ENCODE measurements at regions not wholly inside any gene's neighbourhood (a gene's known extent, or its start where the extent isn't known, plus 50 kb on each side); places are given as distances from the start of the nearest gene placed in this dataset.

DNA sequence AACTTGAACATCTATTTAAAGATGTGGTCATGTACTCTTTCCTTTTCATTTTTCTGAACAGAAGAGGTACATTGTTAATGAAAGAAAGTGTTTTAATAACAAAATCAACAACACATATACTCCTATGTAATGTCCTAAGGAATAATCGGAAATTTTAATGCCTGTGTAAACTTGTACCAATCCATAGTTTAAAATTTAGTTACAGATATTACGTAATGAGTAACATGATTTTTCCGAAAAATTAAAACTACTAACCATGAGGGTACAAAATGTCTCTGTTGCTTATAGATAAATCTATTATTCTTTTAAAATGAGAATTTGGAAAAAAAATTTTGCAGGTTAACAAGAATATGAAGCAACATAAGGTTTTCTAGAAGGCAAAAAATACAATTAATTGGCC is 220.1 kb downstream of the BCAT1 start:
- no peak for DNase-seq
- TF ChIP-seq EZH2phosphoT487 (IDR thresholded peaks at IDR 0.05; ENCODE audit: insufficient read depth, low read depth): no peak
- no peak for TF ChIP-seq EZH2 (IDR thresholded peaks at IDR 0.05; ENCODE audit: insufficient read depth, poor library complexity, severe bottlenecking)
- Histone ChIP-seq H3K27me3 (replicated peaks; ENCODE audit: insufficient read depth) (no peaks in the 10 kb centered on the region), H3F3A (ENCODE audit: insufficient read depth) (no peaks in the 10 kb centered on the region), H3K4me2 (ENCODE audit: unreplicated experiment) (no peak overlapping the region), H3K36me3 (ENCODE audit: low read depth) (no peaks in the 10 kb centered on the region), H3K9me3 (ENCODE audit: low read depth) (no peaks in the 10 kb centered on the region), H3K79me2 (ENCODE audit: insufficient read depth) (no peaks in the 10 kb centered on the region), H2AFZ (no peak overlapping the region), H3K27ac (no peak overlapping the region), H3K9ac (no peak overlapping the region), H3K4me3 (no peak overlapping the region), H3K4me1 (ENCODE audit: insufficient read depth) (no peaks in the 10 kb centered on the region), H4K20me1 (ENCODE audit: insufficient read depth) (no peaks in the 10 kb centered on the region), H3K9me2 (ENCODE audit: insufficient read depth) (no peaks in the 10 kb centered on the region)
- 59 to 69% methylated on average over 3 of the region's 3 CpGs for WGBS, 2 experiments (ENCODE audit: low coverage in 1 of 2, low lambda C conversion rate in 2 of 2, missing lambda C conversion rate in 2 of 2)
- in situ Hi-C loops (cut with MboI): no loop called here

DNA sequence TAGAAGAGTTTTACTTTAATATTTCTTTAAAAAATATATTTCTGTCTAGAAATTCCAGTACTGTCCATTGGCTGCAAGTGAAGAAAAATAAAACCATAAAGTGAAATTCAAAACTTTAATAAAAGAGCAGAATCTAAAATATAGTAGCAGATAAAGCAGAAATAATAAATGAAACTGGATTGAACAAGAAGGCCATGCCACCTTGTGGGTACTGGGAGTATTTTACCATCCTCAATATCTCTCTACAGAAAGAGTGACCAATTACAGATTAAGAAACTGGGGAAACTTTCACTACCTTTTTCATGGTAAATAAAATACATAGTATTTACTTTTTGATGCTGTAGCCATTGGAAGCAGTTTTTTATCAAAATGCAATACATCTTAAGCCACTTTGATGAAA is 220.5 kb downstream of the BCAT1 start:
- peak; percentile 41 for DNase-seq
- no peaks in the 10 kb centered on the region for H3K9me3 ChIP-seq (ENCODE audit: low read depth)
- in situ Hi-C loops (cut with MboI): no loop called here
- no peak overlapping the region for H2AFZ ChIP-seq
- no peaks in the 10 kb centered on the region for H3K36me3 ChIP-seq (ENCODE audit: low read depth)
- no peak overlapping the region for H3K27ac ChIP-seq
- H3F3A ChIP-seq (ENCODE audit: insufficient read depth): no peaks in the 10 kb centered on the region
- H3K9me2 ChIP-seq (ENCODE audit: insufficient read depth): no peaks in the 10 kb centered on the region
- no peaks in the 10 kb centered on the region for H3K79me2 ChIP-seq (ENCODE audit: insufficient read depth)
- H4K20me1 ChIP-seq (ENCODE audit: insufficient read depth): no peaks in the 10 kb centered on the region
- H3K27me3 ChIP-seq (replicated peaks; ENCODE audit: insufficient read depth): no peaks in the 10 kb centered on the region
- H3K4me1 ChIP-seq (ENCODE audit: insufficient read depth): no peaks in the 10 kb centered on the region
- no peak overlapping the region for H3K4me2 ChIP-seq (ENCODE audit: unreplicated experiment)
- TF ChIP-seq EZH2phosphoT487 (IDR thresholded peaks at IDR 0.05; ENCODE audit: insufficient read depth, low read depth) (no peak), EZH2 (IDR thresholded peaks at IDR 0.05; ENCODE audit: insufficient read depth, poor library complexity, severe bottlenecking) (no peak)
- no peak overlapping the region for H3K4me3 ChIP-seq
- H3K9ac ChIP-seq: no peak overlapping the region

DNA sequence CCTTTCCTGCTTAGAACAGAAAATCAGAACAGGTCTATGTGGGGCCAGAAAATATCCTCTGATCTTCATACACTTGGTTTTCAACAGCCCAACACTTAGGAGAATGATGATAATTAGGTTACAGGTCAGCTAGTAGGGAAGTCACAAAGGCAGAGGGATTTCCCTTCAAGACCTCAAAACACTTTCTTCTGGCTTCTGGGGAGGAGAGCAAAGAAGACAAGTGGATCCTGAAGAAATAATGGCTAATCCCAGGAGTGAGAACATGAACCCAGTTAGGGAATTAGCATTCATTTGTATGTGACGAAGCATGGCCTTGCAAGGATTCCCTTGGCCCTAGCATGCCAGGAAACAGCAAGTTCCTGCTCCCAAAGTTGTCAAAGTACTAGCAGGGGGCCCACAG is 223.3 kb downstream of the BCAT1 start:
- no peak overlapping the region for H3K4me2 ChIP-seq (ENCODE audit: unreplicated experiment)
- H3K27ac ChIP-seq: no peak overlapping the region
- H3K9me2 ChIP-seq (ENCODE audit: insufficient read depth): no peaks in the 10 kb centered on the region
- no peak overlapping the region for H3K4me3 ChIP-seq
- no peaks in the 10 kb centered on the region for H3K4me1 ChIP-seq (ENCODE audit: insufficient read depth)
- no peaks in the 10 kb centered on the region for H3K36me3 ChIP-seq (ENCODE audit: low read depth)
- H3F3A ChIP-seq (ENCODE audit: insufficient read depth): no peaks in the 10 kb centered on the region
- no peaks in the 10 kb centered on the region for H4K20me1 ChIP-seq (ENCODE audit: insufficient read depth)
- no peak for DNase-seq
- no peak for TF ChIP-seq EZH2 (IDR thresholded peaks at IDR 0.05; ENCODE audit: insufficient read depth, poor library complexity, severe bottlenecking)
- TF ChIP-seq EZH2phosphoT487 (IDR thresholded peaks at IDR 0.05; ENCODE audit: insufficient read depth, low read depth): no peak
- H3K9me3 ChIP-seq (ENCODE audit: low read depth): no peaks in the 10 kb centered on the region
- no peaks in the 10 kb centered on the region for H3K79me2 ChIP-seq (ENCODE audit: insufficient read depth)
- H3K9ac ChIP-seq: no peak overlapping the region
- no peaks in the 10 kb centered on the region for H3K27me3 ChIP-seq (replicated peaks; ENCODE audit: insufficient read depth)
- WGBS, 2 experiments (ENCODE audit: low coverage in 1 of 2, low lambda C conversion rate in 2 of 2, missing lambda C conversion rate in 2 of 2): 67 to 79% methylated on average over 1 of the region's 1 CpG
- H2AFZ ChIP-seq: no peak overlapping the region
- in situ Hi-C loops (cut with MboI): no loop called here

DNA sequence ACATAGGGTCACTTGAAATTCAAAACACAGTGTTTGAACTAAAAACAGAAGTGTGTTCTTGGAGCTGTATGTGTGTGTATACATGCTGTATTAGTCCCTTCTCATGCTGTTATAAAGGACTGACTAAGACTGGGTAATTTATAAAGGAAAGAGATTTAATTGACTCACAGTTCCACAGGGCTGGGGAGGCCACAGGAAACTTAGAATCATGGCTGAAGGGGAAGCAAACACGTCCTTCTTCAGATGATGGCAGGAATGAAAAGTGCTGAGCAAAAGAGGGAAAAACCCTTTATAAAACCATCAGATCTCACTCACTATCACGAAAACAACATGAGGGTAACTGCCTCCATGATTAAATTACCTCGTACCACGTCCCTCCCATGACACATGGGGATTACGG is 224.1 kb downstream of the BCAT1 start:
- in situ Hi-C loops (cut with MboI): no loop called here

DNA sequence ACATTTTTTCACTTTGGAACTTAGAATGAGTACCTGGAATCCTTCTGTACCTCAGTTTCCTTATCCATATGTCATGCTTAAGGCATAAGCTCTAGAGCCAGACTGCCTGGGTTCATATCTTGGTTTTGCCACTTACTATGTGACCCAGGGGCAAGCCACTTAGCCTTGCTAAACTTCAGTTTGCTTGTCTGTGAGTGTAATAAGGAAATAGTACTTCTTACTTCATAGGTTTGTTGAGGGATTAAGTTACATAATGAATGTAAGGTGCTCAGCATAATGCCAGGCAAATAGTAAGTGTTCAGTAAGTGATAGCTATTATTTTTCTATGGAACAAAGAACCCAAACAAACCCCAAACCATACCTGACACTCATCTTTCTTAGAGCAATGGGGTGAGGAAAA is 225.1 kb downstream of the BCAT1 start:
- H3K79me2 ChIP-seq (ENCODE audit: insufficient read depth): no peaks in the 10 kb centered on the region
- no peak overlapping the region for H3K4me3 ChIP-seq
- H3K27ac ChIP-seq: no peak overlapping the region
- H2AFZ ChIP-seq: no peak overlapping the region
- H3F3A ChIP-seq (ENCODE audit: insufficient read depth): no peaks in the 10 kb centered on the region
- H3K27me3 ChIP-seq (replicated peaks; ENCODE audit: insufficient read depth): no peaks in the 10 kb centered on the region
- TF ChIP-seq EZH2phosphoT487 (IDR thresholded peaks at IDR 0.05; ENCODE audit: insufficient read depth, low read depth) (no peak), EZH2 (IDR thresholded peaks at IDR 0.05; ENCODE audit: insufficient read depth, poor library complexity, severe bottlenecking) (no peak)
- no peak for DNase-seq
- H4K20me1 ChIP-seq (ENCODE audit: insufficient read depth): no peaks in the 10 kb centered on the region
- in situ Hi-C loops (cut with MboI): no loop called here
- no peaks in the 10 kb centered on the region for H3K36me3 ChIP-seq (ENCODE audit: low read depth)
- peaks cover 11% of the 10 kb centered on the region for H3K4me1 ChIP-seq (ENCODE audit: insufficient read depth)
- no peaks in the 10 kb centered on the region for H3K9me3 ChIP-seq (ENCODE audit: low read depth)
- H3K9me2 ChIP-seq (ENCODE audit: insufficient read depth): no peaks in the 10 kb centered on the region
- no peak overlapping the region for H3K4me2 ChIP-seq (ENCODE audit: unreplicated experiment)
- H3K9ac ChIP-seq: no peak overlapping the region

More for the DNA sequence above, 224.1 kb downstream of the BCAT1 start:
- Histone ChIP-seq H3K4me3 (no peak overlapping the region), H4K20me1 (ENCODE audit: insufficient read depth) (no peaks in the 10 kb centered on the region), H3K27me3 (replicated peaks; ENCODE audit: insufficient read depth) (no peaks in the 10 kb centered on the region), H3K36me3 (ENCODE audit: low read depth) (no peaks in the 10 kb centered on the region), H3F3A (ENCODE audit: insufficient read depth) (no peaks in the 10 kb centered on the region), H3K4me2 (ENCODE audit: unreplicated experiment) (no peak overlapping the region), H3K4me1 (ENCODE audit: insufficient read depth) (peaks cover under 1% of the 10 kb centered on the region; the same call in 1 of the 2 replicates), H3K9ac (no peak overlapping the region), H3K9me3 (ENCODE audit: low read depth) (no peaks in the 10 kb centered on the region), H3K79me2 (ENCODE audit: insufficient read depth) (no peaks in the 10 kb centered on the region), H3K9me2 (ENCODE audit: insufficient read depth) (no peaks in the 10 kb centered on the region), H2AFZ (no peak overlapping the region), H3K27ac (no peak overlapping the region)
- WGBS, 2 experiments (ENCODE audit: low coverage in 1 of 2, low lambda C conversion rate in 2 of 2, missing lambda C conversion rate in 2 of 2): 65 to 76% methylated on average over 5 of the region's 5 CpGs
- no peak for DNase-seq
- no peak for TF ChIP-seq EZH2 (IDR thresholded peaks at IDR 0.05; ENCODE audit: insufficient read depth, poor library complexity, severe bottlenecking)
- TF ChIP-seq EZH2phosphoT487 (IDR thresholded peaks at IDR 0.05; ENCODE audit: insufficient read depth, low read depth): no peak
